GM19025 (cell line): ENCODE measurements at regions not wholly inside any gene's neighbourhood (a gene's known extent, or its start where the extent isn't known, plus 50 kb on each side); places are given as distances from the start of the nearest gene placed in this dataset.
"Not testable (repeated sequence)": the region's sequence is repeated elsewhere in the genome, so short reads cannot be mapped to it uniquely, and the experiment has no call there.

ENCODE experiments used
- ATAC-seq: cut with Tn5 transposase; IDR thresholded peaks from one replicate; pipeline ENCODE4 v1.9.1; 2021; ENCODE audit warnings: mild to moderate bottlenecking, low read depth, moderate library complexity; ENCODE audit not compliant: unreplicated experiment

GRCh38 chr6:106857310-106857709 lies 117.2 kb downstream of the CD24 start:
- ATAC-seq = not testable (repeated sequence)

GRCh38 chr6:106856227-106856874 lies 118.2 kb downstream of the CD24 start:
- no peak for ATAC-seq

GRCh38 chr6:106855117-106855516 lies 119.4 kb downstream of the CD24 start:
- no peak for ATAC-seq

GRCh38 chr6:106849676-106850332 lies 124.7 kb downstream of the CD24 start:
- ATAC-seq = no peak

- ATAC-seq = no peak
Measured at GRCh38 chr6:106849120-106849519, 125.4 kb downstream of the CD24 start.

- ATAC-seq = no peak
Measured at GRCh38 chr6:106847116-106847515, 127.4 kb downstream of the CD24 start.

- ATAC-seq = peak; percentile 73
Measured at GRCh38 chr6:106844930-106845329, 129.6 kb downstream of the CD24 start.

GRCh38 chr6:106832766-106833510 lies 141.6 kb downstream of the CD24 start:
- no peak for ATAC-seq

GRCh38 chr6:106830930-106831329 lies 143.6 kb downstream of the CD24 start:
- ATAC-seq = no peak

GRCh38 chr6:106829451-106829850 lies 145.1 kb downstream of the CD24 start:
- ATAC-seq = no peak

- ATAC-seq = no peak
Measured at GRCh38 chr6:106827081-106827480, 147.4 kb downstream of the CD24 start.

GRCh38 chr6:106825156-106825555 lies 149.4 kb downstream of the CD24 start:
- ATAC-seq = no peak

GRCh38 chr6:106823732-106824351 lies 150.7 kb downstream of the CD24 start:
- ATAC-seq = no peak

GRCh38 chr6:106823058-106823457 lies 151.5 kb downstream of the CD24 start:
- ATAC-seq = no peak

GRCh38 chr6:106820412-106820852 lies 154.1 kb downstream of the CD24 start:
- ATAC-seq = no peak

GRCh38 chr6:106811088-106811686 lies 163.3 kb downstream of the CD24 start:
- no peak for ATAC-seq

GRCh38 chr6:106808758-106809157 lies 165.8 kb downstream of the CD24 start:
- no peak for ATAC-seq

- no peak for ATAC-seq
Measured at GRCh38 chr6:106807947-106808611, 166.4 kb downstream of the CD24 start.

- ATAC-seq = not testable (repeated sequence)
Measured at GRCh38 chr6:106806253-106806652, 168.3 kb downstream of the CD24 start.

GRCh38 chr6:106805771-106806170 lies 168.8 kb downstream of the CD24 start:
- no peak for ATAC-seq
